ENCODE measurements at regions not wholly inside any gene's neighbourhood (a gene's known extent, or its start where the extent isn't known, plus 50 kb on each side); places are given as distances from the start of the nearest gene placed in this dataset.

DNA sequence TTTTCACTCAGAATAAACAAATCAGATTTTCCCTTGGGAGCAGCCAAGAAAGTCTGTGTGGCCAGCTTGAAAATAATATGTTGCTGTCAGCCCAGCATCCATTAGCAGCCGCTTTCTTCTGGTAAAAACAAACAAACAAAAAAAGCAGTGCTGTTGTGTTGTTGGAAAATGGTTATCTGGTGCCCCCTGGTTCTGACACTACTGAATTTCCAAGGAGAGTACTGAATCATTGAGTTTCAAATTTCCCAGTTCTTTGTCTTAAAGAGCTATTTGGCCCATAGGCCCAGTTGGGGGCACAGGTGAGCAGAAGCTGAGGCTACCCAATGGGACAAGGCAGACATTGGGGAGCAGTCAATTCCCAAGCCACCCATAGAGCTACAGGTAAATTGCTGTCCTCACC, 995.9 kb downstream of the UQCRFS1 start:
- no peaks in the 10 kb centered on the region for H3K4me1 Mint-ChIP-seq
- POLR2A ChIA-PET = no interaction called here
- intact Hi-C loops (cut with micrococcal nuclease) = no loop called here
- H3K27ac Mint-ChIP-seq = no peak overlapping the region
- CTCF ChIA-PET = no interaction called here
- peaks cover 8% of the 10 kb centered on the region for H3K9me3 Mint-ChIP-seq
- TF ChIP-seq, protein P1, sequence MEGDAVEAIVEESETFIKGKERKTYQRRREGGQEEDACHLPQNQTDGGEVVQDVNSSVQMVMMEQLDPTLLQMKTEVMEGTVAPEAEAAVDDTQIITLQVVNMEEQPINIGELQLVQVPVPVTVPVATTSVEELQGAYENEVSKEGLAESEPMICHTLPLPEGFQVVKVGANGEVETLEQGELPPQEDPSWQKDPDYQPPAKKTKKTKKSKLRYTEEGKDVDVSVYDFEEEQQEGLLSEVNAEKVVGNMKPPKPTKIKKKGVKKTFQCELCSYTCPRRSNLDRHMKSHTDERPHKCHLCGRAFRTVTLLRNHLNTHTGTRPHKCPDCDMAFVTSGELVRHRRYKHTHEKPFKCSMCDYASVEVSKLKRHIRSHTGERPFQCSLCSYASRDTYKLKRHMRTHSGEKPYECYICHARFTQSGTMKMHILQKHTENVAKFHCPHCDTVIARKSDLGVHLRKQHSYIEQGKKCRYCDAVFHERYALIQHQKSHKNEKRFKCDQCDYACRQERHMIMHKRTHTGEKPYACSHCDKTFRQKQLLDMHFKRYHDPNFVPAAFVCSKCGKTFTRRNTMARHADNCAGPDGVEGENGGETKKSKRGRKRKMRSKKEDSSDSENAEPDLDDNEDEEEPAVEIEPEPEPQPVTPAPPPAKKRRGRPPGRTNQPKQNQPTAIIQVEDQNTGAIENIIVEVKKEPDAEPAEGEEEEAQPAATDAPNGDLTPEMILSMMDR (IDR thresholded peaks at IDR 0.05) = no peak
- H3K36me3 Mint-ChIP-seq (ENCODE audit: low read depth) = no peaks in the 10 kb centered on the region
- no peaks in the 10 kb centered on the region for H3K27me3 Mint-ChIP-seq
- no peak overlapping the region for H3K4me3 Mint-ChIP-seq
- no peak for DNase-seq
- ATAC-seq (ENCODE audit: low read depth) = no peak

DNA sequence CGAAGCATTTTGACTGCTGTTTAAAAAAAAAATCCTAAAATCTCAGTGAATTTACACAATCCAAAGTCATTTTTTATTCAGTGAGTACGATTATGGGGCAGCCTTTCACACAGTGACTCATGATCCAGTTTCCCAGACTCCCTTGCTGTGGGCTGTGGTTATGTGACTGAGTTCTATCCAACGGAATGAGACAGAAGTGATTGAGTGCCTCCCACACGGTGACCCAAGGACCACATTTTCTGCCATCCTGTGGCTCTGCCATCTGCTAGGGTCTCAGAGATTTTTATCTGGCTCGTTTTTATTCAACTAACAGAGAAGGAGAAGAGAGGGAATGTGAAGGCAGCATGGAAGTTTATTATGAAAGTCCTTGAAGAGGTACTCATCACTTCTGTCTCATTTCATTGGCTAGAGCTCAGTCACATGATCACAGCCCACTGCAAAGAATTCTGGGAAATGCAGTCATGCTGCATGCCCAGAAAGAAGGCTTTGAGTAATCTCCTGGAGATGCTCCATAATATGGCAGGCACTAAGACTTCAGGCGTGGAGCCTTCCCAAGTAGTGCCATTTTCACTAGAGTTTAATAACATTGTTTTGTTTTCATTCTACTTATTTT, 999.4 kb downstream of the UQCRFS1 start:
- no peaks in the 10 kb centered on the region for H3K4me1 Mint-ChIP-seq
- H3K36me3 Mint-ChIP-seq (ENCODE audit: low read depth) = no peaks in the 10 kb centered on the region
- ATAC-seq (ENCODE audit: low read depth) = no peak
- DNase-seq = no peak
- H3K27me3 Mint-ChIP-seq = no peaks in the 10 kb centered on the region
- ChIA-PET CTCF (no interaction called here), POLR2A (no interaction called here)
- TF ChIP-seq, protein P1 (IDR thresholded peaks at IDR 0.05) = no peak
- no peak overlapping the region for H3K27ac Mint-ChIP-seq
- H3K4me3 Mint-ChIP-seq = no peak overlapping the region
- peaks cover 8% of the 10 kb centered on the region for H3K9me3 Mint-ChIP-seq
- intact Hi-C loops (cut with micrococcal nuclease) = no loop called here

DNA sequence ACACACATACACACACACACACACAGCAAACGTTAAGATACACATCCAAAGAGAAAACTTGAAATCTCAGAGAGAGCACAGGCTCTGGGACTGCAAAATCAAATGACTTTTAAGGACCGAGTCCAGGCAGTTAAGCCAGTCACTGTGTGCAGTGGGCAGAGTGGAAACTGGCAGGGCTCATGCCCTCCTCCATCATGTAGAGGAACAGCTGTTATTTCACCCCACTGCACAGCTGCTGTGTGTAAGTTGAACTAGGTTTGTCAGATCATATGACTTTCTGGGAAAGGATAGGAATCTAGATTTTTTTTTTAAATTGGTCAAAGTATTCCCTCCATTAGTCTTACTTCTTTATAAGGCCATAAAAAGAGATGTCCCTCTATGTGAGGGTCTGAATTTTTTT, 1002.1 kb downstream of the UQCRFS1 start:
- TF ChIP-seq, protein P1 (IDR thresholded peaks at IDR 0.05) = no peak
- ChIA-PET POLR2A (no interaction called here), CTCF (no interaction called here)
- Mint-ChIP-seq H3K27me3 (no peaks in the 10 kb centered on the region), H3K36me3 (ENCODE audit: low read depth) (no peaks in the 10 kb centered on the region), H3K4me3 (no peak overlapping the region), H3K27ac (no peak overlapping the region), H3K9me3 (peaks cover 14% of the 10 kb centered on the region), H3K4me1 (no peaks in the 10 kb centered on the region)
- intact Hi-C loops (cut with micrococcal nuclease) = no loop called here
- DNase-seq = no peak
- ATAC-seq (ENCODE audit: low read depth) = no peak

DNA sequence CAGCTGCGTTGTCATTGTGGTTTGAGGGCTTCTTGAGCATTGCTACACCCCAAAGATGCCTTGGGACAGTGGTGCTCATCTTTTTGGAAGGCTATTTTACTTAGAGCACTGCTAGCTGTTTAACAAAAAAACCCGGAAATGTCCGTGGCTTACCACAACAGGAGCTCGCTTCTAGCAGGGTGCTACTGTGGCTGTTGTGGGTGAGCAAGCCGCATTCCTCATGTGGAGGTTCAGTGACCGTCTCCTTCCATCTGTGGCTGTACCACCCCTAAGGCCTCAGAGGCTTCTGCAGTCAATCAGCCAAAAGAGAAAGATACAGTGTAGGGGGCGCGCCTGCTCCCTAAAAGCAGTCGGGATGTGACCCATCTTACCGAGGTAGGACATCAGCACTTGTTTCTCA, 1004.2 kb downstream of the UQCRFS1 start:
- intact Hi-C loops (cut with micrococcal nuclease) = no loop called here
- TF ChIP-seq, protein P1 (IDR thresholded peaks at IDR 0.05) = no peak
- DNase-seq = no peak
- ChIA-PET CTCF (no interaction called here), POLR2A (no interaction called here)
- Mint-ChIP-seq H3K4me3 (no peak overlapping the region), H3K27ac (no peak overlapping the region), H3K9me3 (peaks cover 16% of the 10 kb centered on the region), H3K36me3 (ENCODE audit: low read depth) (no peaks in the 10 kb centered on the region), H3K4me1 (no peaks in the 10 kb centered on the region), H3K27me3 (no peaks in the 10 kb centered on the region)
- ATAC-seq (ENCODE audit: low read depth) = no peak

DNA sequence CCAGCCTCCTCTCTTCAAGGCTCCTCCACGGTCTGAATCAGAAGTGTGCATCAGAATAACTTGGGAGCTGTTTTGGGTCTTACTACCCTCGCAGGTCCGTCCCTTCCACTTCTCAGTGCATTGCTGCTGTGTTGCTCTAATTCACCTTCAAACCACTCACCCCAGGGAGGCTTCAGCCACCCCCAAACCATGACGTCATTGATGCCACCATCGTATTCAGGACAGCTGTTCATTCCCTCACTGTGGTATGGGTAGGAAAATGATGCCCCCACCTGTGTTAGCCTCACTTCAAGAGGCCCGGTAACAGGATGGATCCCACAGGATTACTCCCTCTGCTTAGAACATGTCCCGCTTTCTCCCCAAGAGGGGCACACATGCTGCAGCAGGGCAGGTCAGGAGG, 1005.7 kb downstream of the UQCRFS1 start:
- TF ChIP-seq, protein P1 (IDR thresholded peaks at IDR 0.05) = no peak
- intact Hi-C loops (cut with micrococcal nuclease) = no loop called here
- H3K4me3 Mint-ChIP-seq = no peak overlapping the region
- no peak for DNase-seq
- no peak for ATAC-seq (ENCODE audit: low read depth)
- no peaks in the 10 kb centered on the region for H3K27me3 Mint-ChIP-seq
- no peak overlapping the region for H3K27ac Mint-ChIP-seq
- no peaks in the 10 kb centered on the region for H3K36me3 Mint-ChIP-seq (ENCODE audit: low read depth)
- H3K9me3 Mint-ChIP-seq = peaks cover 20% of the 10 kb centered on the region
- ChIA-PET POLR2A (interaction anchor here (0.6 kb wide), 1 partner anchor 139 kb away, joined by 3 read pairs; no protein-coding TSS in a partner anchor), CTCF (interaction anchor here (0.8 kb wide), 1 partner anchor 78 kb away, joined by 3 read pairs; no protein-coding TSS in a partner anchor)
- H3K4me1 Mint-ChIP-seq = no peaks in the 10 kb centered on the region
